ENCODE measurements at regions not wholly inside any gene's neighbourhood (a gene's known extent, or its start where the extent isn't known, plus 50 kb on each side); places are given as distances from the start of the nearest gene placed in this dataset.

GRCh38 chr14:58987591-58987990, 200.9 kb upstream of the DAAM1 start:
- TF ChIP-seq ESRRG (CRISPR knock-in tag; IDR thresholded peaks at IDR 0.05), result no peak
- no peak for TF ChIP-seq TOX (CRISPR knock-in tag; IDR thresholded peaks at IDR 0.05; ENCODE audit: borderline replicate concordance)
- no peak for TF ChIP-seq ZFP3 (CRISPR knock-in tag; IDR thresholded peaks at IDR 0.05)
- TF ChIP-seq PATZ1 (CRISPR knock-in tag; IDR thresholded peaks at IDR 0.05; ENCODE audit: borderline replicate concordance), result no peak
- TF ChIP-seq CREB5 (CRISPR knock-in tag; IDR thresholded peaks at IDR 0.05; ENCODE audit: low read depth), result no peak
- no peak for TF ChIP-seq CSRNP3 (CRISPR knock-in tag; IDR thresholded peaks at IDR 0.05)
- TF ChIP-seq, protein P1, sequence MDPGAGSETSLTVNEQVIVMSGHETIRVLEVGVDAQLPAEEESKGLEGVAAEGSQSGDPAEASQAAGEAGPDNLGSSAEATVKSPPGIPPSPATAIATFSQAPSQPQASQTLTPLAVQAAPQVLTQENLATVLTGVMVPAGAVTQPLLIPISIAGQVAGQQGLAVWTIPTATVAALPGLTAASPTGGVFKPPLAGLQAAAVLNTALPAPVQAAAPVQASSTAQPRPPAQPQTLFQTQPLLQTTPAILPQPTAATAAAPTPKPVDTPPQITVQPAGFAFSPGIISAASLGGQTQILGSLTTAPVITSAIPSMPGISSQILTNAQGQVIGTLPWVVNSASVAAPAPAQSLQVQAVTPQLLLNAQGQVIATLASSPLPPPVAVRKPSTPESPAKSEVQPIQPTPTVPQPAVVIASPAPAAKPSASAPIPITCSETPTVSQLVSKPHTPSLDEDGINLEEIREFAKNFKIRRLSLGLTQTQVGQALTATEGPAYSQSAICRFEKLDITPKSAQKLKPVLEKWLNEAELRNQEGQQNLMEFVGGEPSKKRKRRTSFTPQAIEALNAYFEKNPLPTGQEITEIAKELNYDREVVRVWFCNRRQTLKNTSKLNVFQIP (CRISPR knock-in tag; IDR thresholded peaks at IDR 0.05; ENCODE audit: borderline replicate concordance, low read depth), result no peak
